HG02642 (cell line): ENCODE measurements at regions not wholly inside any gene's neighbourhood (a gene's known extent, or its start where the extent isn't known, plus 50 kb on each side); places are given as distances from the start of the nearest gene placed in this dataset.

Source experiments
- ATAC-seq: cut with Tn5 transposase; IDR thresholded peaks from one replicate; pipeline ENCODE4 v1.9.1; 2021; ENCODE audit warnings: mild to moderate bottlenecking; ENCODE audit not compliant: unreplicated experiment, poor library complexity

GRCh38 chr6:45794465-45794864, 221.2 kb downstream of the CLIC5 start:
- no peak for ATAC-seq

GRCh38 chr6:45791211-45792168, 224.2 kb downstream of the CLIC5 start:
- no peak for ATAC-seq

DNA sequence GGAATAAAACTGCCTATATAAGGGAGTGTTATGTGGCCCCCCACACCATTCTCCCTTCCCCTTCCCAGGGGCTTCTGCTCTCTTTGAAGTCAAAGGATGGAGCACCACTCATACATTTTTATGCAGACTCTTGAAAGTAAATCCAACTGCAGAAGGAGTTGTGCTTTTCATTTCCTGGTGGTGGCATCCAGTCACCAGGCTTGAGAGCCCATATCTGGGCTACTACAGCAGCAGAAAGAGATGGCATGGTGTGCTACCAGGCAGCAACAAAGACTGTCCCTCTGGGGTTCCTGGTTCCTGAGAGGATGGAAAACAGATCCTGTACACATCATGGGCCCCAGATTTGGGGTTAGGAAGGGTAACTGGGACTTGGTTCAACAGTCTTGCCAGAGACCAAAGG, 226.4 kb downstream of the CLIC5 start:
- ATAC-seq, result no peak

DNA sequence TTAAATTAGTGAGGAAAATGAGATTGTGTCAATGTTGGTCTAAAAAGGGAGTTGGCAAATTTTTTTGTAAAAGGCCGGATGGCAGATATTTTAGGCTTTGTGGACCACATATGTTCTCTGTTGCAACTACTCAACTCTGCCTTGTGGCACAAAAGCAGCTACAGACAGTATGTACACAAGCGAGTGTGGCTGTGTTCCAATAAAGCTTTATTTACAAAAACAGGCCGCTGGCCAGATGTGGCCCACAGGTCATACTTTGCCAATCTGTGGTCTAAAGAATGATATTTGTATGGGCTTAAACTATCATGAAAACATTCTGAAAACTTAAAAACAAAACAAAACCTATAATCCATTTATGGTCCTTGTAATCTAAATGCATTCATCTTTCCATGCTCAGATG, 228.3 kb downstream of the CLIC5 start:
- no peak for ATAC-seq

GRCh38 chr6:45786355-45786781, 229.3 kb downstream of the CLIC5 start:
- no peak for ATAC-seq

- ATAC-seq, result no peak
Measured at GRCh38 chr6:45784250-45784649, 231.4 kb downstream of the CLIC5 start.

- no peak for ATAC-seq
Measured at GRCh38 chr6:45783716-45784115, 231.9 kb downstream of the CLIC5 start.

- no peak for ATAC-seq
Measured at GRCh38 chr6:45781890-45782289, 233.8 kb downstream of the CLIC5 start.

DNA sequence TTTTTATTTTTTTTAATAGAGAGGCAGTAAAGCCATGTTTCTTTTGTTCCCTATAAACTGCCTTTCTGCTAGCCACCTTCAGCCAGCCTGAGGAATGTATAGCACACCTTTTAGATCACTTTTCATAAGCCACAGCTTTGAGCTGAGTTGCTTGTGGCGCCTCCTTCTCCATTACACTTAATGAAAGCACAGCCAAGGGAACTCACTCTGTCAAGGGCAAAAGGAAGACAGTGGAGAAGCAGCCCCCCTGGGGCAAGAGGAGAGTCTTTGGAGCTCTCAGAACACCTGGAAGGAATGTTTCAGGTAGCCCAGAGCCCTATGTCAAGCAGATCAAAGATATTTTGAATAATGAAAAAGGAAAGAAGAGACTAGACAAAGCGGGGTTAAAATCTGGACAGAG, 235.1 kb downstream of the CLIC5 start:
- ATAC-seq, result no peak

DNA sequence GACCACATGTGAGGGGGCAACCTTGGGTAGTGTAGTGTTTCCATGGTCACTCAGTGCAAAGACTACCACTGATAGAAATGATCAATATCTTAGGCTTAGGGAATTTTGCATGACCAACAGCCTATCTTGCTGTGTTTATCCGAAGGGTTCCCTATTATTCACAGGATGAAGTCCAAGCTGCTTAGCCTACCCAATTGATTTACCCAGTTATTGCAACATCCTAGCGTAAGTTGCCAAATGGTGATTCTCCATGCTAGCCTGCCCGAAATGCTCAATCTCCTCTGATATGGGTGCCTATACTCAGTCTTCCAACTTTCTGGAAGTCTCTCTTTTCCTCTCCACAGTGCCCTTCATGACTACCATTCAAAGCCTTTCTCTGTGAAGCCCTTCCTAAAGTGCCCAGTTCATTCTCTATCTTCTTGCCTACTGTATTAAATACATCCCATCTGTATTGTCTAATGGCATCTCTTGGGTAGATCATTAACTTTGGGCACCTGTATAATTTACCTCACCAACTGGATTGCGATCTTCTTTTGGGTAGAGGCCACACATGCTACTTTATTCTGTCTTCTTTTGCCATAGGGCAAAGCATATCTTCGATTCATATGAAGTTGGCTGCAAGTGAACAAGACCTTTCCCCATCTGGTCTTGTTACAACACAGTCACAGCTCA, 240.5 kb downstream of the CLIC5 start:
- no peak for ATAC-seq

GRCh38 chr6:45773906-45774305, 241.8 kb downstream of the CLIC5 start:
- no peak for ATAC-seq

GRCh38 chr6:45772886-45773495, 242.7 kb downstream of the CLIC5 start:
- no peak for ATAC-seq

DNA sequence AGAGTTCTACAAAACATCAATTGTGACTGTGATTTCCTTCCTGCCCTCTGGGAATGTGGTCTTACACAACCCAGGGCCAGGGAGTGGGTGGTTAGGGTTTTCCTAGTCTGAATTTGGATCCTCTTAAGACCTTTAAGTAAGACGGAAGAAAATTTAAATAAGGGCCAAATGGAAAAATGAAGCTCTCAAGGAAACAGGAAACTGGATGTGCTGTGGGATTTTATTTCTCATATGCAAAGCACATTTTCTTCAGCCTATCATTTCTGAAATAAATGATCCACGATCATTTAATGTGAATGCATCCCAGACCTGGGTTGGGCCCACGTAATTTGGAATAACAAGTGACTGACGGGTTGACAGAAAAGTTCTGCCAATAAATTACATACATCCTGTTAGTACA, 243.6 kb downstream of the CLIC5 start:
- no peak for ATAC-seq

DNA sequence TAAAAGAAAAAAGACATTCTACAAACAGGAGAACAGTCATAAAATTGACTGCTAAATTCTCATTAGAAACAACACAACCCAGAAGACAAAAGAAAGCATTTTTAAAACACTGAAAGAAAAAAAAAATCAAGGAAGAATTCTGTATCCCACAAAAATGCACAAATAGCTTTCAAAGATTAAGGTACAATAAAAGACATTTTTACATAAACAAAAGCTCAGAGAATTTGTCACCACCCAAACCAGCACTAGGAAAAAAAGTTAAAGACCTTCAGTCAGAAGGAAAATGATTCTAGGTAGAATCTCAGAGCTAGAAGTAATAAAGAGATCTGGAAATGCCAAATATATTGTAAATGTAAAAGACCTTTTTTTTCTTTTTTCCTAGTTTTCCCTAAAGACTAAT, 252.4 kb downstream of the CLIC5 start:
- no peak for ATAC-seq

DNA sequence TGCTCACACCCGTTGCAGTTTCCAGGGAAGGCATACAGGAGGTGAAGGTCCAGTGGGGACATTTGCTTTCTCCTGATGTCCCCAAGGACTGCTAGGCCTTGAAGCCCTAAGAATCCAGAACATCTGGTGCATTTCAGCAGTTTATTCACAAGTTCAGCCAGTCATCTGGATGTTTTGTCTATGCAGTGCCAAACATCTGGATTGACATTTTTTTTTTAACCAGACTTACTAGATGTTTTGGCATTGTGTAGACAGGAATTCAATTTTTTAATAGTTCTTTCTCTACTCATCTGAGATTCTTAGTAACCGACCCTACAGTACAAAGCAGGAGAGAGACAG, 256.2 kb downstream of the CLIC5 start:
- no peak for ATAC-seq

DNA sequence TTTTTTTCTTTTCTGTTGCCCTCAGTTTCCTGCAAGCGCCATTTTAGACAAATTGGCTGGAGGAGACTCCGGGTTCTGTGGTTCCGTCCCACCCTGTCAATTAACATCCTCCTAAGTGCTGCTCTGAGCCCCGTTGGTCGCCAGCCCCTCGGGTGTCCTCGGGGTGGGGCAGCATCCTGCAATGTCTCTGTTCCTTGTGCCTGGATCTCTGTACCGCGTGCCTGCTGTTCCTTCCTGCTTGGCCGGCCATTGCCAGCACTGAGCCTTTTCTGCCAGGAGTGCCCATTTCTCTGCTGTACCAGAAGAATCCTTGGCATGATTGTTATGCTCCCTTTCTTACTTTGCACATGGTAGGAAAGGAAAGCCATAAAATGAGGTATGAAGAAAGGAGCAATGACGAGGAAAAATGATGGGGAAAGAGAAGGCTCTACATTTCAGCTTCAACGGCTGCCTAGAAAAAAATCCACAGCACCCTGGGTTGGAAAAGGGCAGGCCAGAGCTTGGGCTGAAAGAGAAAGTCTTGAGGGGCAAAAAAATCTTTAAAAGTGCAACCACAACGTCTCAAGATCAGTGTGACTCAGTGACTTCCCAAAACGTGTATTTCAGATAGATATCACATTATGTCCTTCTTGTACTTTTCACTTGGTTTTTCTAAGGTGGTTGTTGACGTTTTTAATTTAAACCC, 256.7 kb downstream of the CLIC5 start:
- ATAC-seq, result no peak

DNA sequence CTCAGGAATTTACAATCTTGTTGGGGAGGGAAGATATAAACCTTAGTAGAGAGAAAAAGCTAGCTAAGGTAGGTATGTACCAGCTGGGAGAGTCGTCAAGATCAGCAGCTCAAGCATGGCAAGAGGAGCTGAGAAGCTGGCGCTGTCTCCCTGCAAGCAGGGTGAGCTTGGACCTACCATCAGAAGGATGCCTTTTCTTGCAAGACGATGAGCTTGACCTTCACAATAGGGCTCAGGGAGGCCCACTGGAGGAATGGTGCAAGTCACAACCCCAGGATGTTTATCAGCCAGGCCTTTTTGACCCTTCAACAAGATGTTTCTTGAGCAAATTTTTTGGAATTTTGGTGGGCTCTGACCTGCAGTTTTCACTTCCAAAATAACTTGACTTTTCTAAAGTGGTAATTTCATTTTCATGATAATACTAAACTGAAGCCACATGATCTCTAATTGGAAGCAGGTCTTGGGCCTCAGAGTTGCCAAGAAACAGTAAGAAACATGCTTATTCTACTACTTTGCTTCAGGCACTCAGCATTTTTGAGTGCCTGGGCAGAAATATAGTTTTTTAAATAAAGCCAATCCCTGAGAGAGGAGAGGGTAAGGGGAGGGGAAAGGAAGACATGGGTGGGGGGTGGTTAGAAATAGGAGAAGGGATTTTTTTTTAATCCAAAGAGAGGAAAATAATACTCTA, 258.1 kb downstream of the CLIC5 start:
- no peak for ATAC-seq

- ATAC-seq, result no peak
Measured at GRCh38 chr6:45756606-45757005, 259.1 kb downstream of the CLIC5 start.

GRCh38 chr6:45754432-45754831, 261.2 kb downstream of the CLIC5 start:
- no peak for ATAC-seq

- ATAC-seq, result no peak
Measured at GRCh38 chr6:45746046-45746445, 269.6 kb downstream of the CLIC5 start.
